Trophoblast cell (in vitro differentiated cells and primary cell): ENCODE measurements at regions not wholly inside any gene's neighbourhood (a gene's known extent, or its start where the extent isn't known, plus 50 kb on each side); places are given as distances from the start of the nearest gene placed in this dataset.
"Not testable (repeated sequence)": the region's sequence is repeated elsewhere in the genome, so short reads cannot be mapped to it uniquely, and the experiment has no call there.

Experiments used
- DNase-seq, 2 donors: peaks; one replicate each; pipeline ENCODE4 v3.0.0-alpha.2; 2016
- H2AFZ ChIP-seq: 2 replicates; pipeline ENCODE4 v1.6.1; 2013; ENCODE audit warnings: low read length, moderate library complexity, mild to moderate bottlenecking; ENCODE audit not compliant: insufficient read depth, poor library complexity
- H2AK5ac ChIP-seq: 2 replicates; pipeline ENCODE4 v1.6.1; 2013; ENCODE audit warnings: mild to moderate bottlenecking, low read length
- H2BK120ac ChIP-seq: 2 replicates; pipeline ENCODE4 v1.6.1; 2013; ENCODE audit warnings: low read length, mild to moderate bottlenecking, moderate library complexity; ENCODE audit not compliant: insufficient read depth, poor library complexity
- H2BK12ac ChIP-seq: 2 replicates; pipeline ENCODE4 v1.6.1; 2013; ENCODE audit warnings: mild to moderate bottlenecking, low read length, moderate library complexity
- H2BK5ac ChIP-seq: 2 replicates; pipeline ENCODE4 v1.6.1; 2013; ENCODE audit warnings: low read length, low read depth, moderate library complexity, mild to moderate bottlenecking; ENCODE audit not compliant: poor library complexity
- H3K14ac ChIP-seq: 2 replicates; pipeline ENCODE4 v1.6.1; 2013; ENCODE audit warnings: mild to moderate bottlenecking, low read length
- H3K18ac ChIP-seq: 2 replicates; pipeline ENCODE4 v1.6.1; 2013; ENCODE audit warnings: mild to moderate bottlenecking, low read length
- H3K23ac ChIP-seq: 2 replicates; pipeline ENCODE4 v1.6.1; 2013; ENCODE audit warnings: low read length
- H3K27ac ChIP-seq: 2 replicates; pipeline ENCODE4 v1.5.1; 2013; ENCODE audit warnings: low read depth, mild to moderate bottlenecking, inconsistent platforms, low read length, moderate library complexity
- H3K27me3 ChIP-seq: 2 replicates; pipeline ENCODE4 v1.6.1; 2013; ENCODE audit warnings: inconsistent platforms, mild to moderate bottlenecking, low read length, moderate library complexity; ENCODE audit not compliant: insufficient read depth
- H3K36me3 ChIP-seq, 2 experiments: 1 replicate in 1 of 2; 2 replicates in 1 of 2; pipeline ENCODE4 v1.6.1; 2013; ENCODE audit warnings: low read length in 2 of 2, mild to moderate bottlenecking in 2 of 2, moderate library complexity in 1 of 2; ENCODE audit not compliant: insufficient read depth in 2 of 2, control insufficient read depth in 1 of 2
- H3K4ac ChIP-seq: 2 replicates; pipeline ENCODE4 v1.6.1; 2013; ENCODE audit warnings: low read depth, mild to moderate bottlenecking, low read length, moderate library complexity
- H3K4me1 ChIP-seq, 2 experiments: 1 replicate in 1 of 2; 2 replicates in 1 of 2; pipeline ENCODE4 v1.6.1; 2013; ENCODE audit warnings: low read length in 2 of 2, mild to moderate bottlenecking in 2 of 2, moderate library complexity in 1 of 2; ENCODE audit not compliant: insufficient read depth in 2 of 2, control insufficient read depth in 1 of 2
- H3K4me2 ChIP-seq: 2 replicates; pipeline ENCODE4 v1.6.1; 2013; ENCODE audit warnings: inconsistent platforms, mild to moderate bottlenecking, low read length, moderate library complexity
- H3K4me3 ChIP-seq: 2 replicates; pipeline ENCODE4 v1.5.1; 2013; ENCODE audit warnings: mild to moderate bottlenecking, low read depth, low read length, inconsistent platforms
- H3K79me1 ChIP-seq: one replicate; pipeline ENCODE4 v1.6.1; 2013; ENCODE audit warnings: low read length
- H3K79me2 ChIP-seq: 2 replicates; pipeline ENCODE4 v1.6.1; 2013; ENCODE audit warnings: low read length, mild to moderate bottlenecking; ENCODE audit not compliant: control insufficient read depth, insufficient read depth, poor library complexity
- H3K9ac ChIP-seq: 2 replicates; pipeline ENCODE4 v1.6.1; 2013; ENCODE audit warnings: mild to moderate bottlenecking, low read length
- H3K9me3 ChIP-seq: 2 replicates; pipeline ENCODE4 v1.6.1; 2013; ENCODE audit warnings: low read depth, mild to moderate bottlenecking, control low read depth, inconsistent platforms, low read length; ENCODE audit not compliant: insufficient read depth
- H4K12ac ChIP-seq: 2 replicates; pipeline ENCODE4 v1.6.1; 2013; ENCODE audit warnings: low read depth, mild to moderate bottlenecking, low read length, moderate library complexity
- H4K8ac ChIP-seq: 2 replicates; pipeline ENCODE4 v1.6.1; 2013; ENCODE audit warnings: low read depth, mild to moderate bottlenecking, low read length, moderate library complexity
- H4K91ac ChIP-seq: one replicate; pipeline ENCODE4 v1.6.1; 2013; ENCODE audit warnings: low read depth, mild to moderate bottlenecking, low read length, moderate library complexity
- WGBS: extraction: QIAGEN DNeasy Blood & Tissue Kit; methylation state at CpG from one replicate; pipeline ENCODE4 v1.1.7; 2013; ENCODE audit warnings: missing lambda C conversion rate; ENCODE audit not compliant: insufficient read length, insufficient coverage; ENCODE audit errors: extremely low coverage; 5-methylcytosine and 5-hydroxymethylcytosine counted together

- DNase-seq, H2BK120ac ChIP-seq, H3K18ac ChIP-seq, H3K4me2 ChIP-seq, H3K4me1 ChIP-seq, H2AK5ac ChIP-seq, H4K12ac ChIP-seq, H3K9me3 ChIP-seq, H3K79me1 ChIP-seq, H3K79me2 ChIP-seq, H3K36me3 ChIP-seq, H3K23ac ChIP-seq, H3K27ac ChIP-seq, H3K4me3 ChIP-seq, H2BK5ac ChIP-seq, H3K14ac ChIP-seq, H3K4ac ChIP-seq, H3K27me3 ChIP-seq, H2AFZ ChIP-seq, H3K9ac ChIP-seq, H4K8ac ChIP-seq: not testable (repeated sequence)
- Histone ChIP-seq H4K91ac (peak overlapping the region; percentile 42), H2BK12ac (peak overlapping the region; percentile 19)
- no CpG with 5 or more reads among the region's 2 CpGs for WGBS
Observed at GRCh38 chr2:215533716-215534115, 97.8 kb upstream of the FN1 start.

- H2AK5ac ChIP-seq = no peak overlapping the region
- H4K91ac ChIP-seq = no peak overlapping the region
- H3K4ac ChIP-seq = no peak overlapping the region
- H2AFZ ChIP-seq = no peak overlapping the region
- no peak overlapping the region for H3K4me2 ChIP-seq
- H3K18ac ChIP-seq = no peak overlapping the region
- H4K12ac ChIP-seq = no peak overlapping the region
- peak in 1 of 2 donors; percentile 10 for DNase-seq
- no CpG with 5 or more reads among the region's 2 CpGs for WGBS
- H3K79me2 ChIP-seq = no peaks in the 10 kb centered on the region
- no peak overlapping the region for H4K8ac ChIP-seq
- H3K9me3 ChIP-seq = peaks cover 6% of the 10 kb centered on the region
- no peak overlapping the region for H3K23ac ChIP-seq
- H2BK12ac ChIP-seq = peak overlapping the region; percentile 27
- H3K36me3 ChIP-seq = no peaks in the 10 kb centered on the region
- H3K27ac ChIP-seq = no peak overlapping the region
- H3K27me3 ChIP-seq = no peaks in the 10 kb centered on the region
- peaks cover 2 to 4% of the 10 kb centered on the region in 2 experiments for H3K4me1 ChIP-seq
- H3K4me3 ChIP-seq = no peak overlapping the region
- H3K14ac ChIP-seq = no peak overlapping the region
- peaks cover 5% of the 10 kb centered on the region for H3K79me1 ChIP-seq
- H2BK120ac ChIP-seq = no peak overlapping the region
- no peak overlapping the region for H2BK5ac ChIP-seq
- no peak overlapping the region for H3K9ac ChIP-seq
Observed at GRCh38 chr2:215532844-215533243, 97.0 kb upstream of the FN1 start.

GRCh38 chr2:215531284-215531683 is 95.4 kb upstream of the FN1 start:
- Histone ChIP-seq H3K9ac (no peak overlapping the region), H3K4me3 (no peak overlapping the region), H2BK12ac (no peak overlapping the region), H3K18ac (no peak overlapping the region), H3K14ac (no peak overlapping the region), H3K27ac (no peak overlapping the region), H2AK5ac (no peak overlapping the region), H2AFZ (no peak overlapping the region), H3K36me3 (no peaks in the 10 kb centered on the region), H4K12ac (no peak overlapping the region), H3K27me3 (no peaks in the 10 kb centered on the region), H2BK5ac (no peak overlapping the region), H4K8ac (no peak overlapping the region), H3K79me2 (no peaks in the 10 kb centered on the region), H4K91ac (no peak overlapping the region), H3K79me1 (peaks cover 6% of the 10 kb centered on the region), H3K4ac (no peak overlapping the region), H3K23ac (no peak overlapping the region), H3K9me3 (peaks cover 6% of the 10 kb centered on the region), H3K4me1 (peaks cover 2% of the 10 kb centered on the region in 2 experiments), H2BK120ac (no peak overlapping the region), H3K4me2 (no peak overlapping the region)
- WGBS = no CpG with 5 or more reads among the region's 5 CpGs
- DNase-seq = peak; percentile 70 to 97

- Histone ChIP-seq H3K27ac (no peak overlapping the region), H4K8ac (no peak overlapping the region), H3K18ac (no peak overlapping the region), H3K79me1 (peaks cover 6% of the 10 kb centered on the region), H3K4me3 (no peak overlapping the region), H3K23ac (no peak overlapping the region), H3K36me3 (no peaks in the 10 kb centered on the region), H2BK12ac (peak overlapping the region; percentile 65), H3K4me1 (peaks cover 2% of the 10 kb centered on the region in 2 experiments), H2AFZ (no peak overlapping the region), H3K4me2 (no peak overlapping the region), H3K79me2 (no peaks in the 10 kb centered on the region), H4K12ac (no peak overlapping the region), H2BK120ac (no peak overlapping the region), H3K4ac (no peak overlapping the region), H2AK5ac (no peak overlapping the region), H2BK5ac (no peak overlapping the region), H3K9ac (no peak overlapping the region), H4K91ac (no peak overlapping the region), H3K27me3 (no peaks in the 10 kb centered on the region), H3K9me3 (peaks cover 6% of the 10 kb centered on the region), H3K14ac (no peak overlapping the region)
- no CpG with 5 or more reads among the region's 4 CpGs for WGBS
- no peak for DNase-seq
Observed at GRCh38 chr2:215530191-215530968, 94.5 kb upstream of the FN1 start.
